AG09319 (cell line): ENCODE measurements at regions not wholly inside any gene's neighbourhood (a gene's known extent, or its start where the extent isn't known, plus 50 kb on each side); places are given as distances from the start of the nearest gene placed in this dataset.
A peak's percentile ranks its signal among the peaks of the same experiment; 100 is the strongest.

ENCODE experiments used
- DNase-seq: peaks from one replicate; pipeline ENCODE4 v3.0.0-alpha.2; 2010; ENCODE audit warnings: low read depth; ENCODE audit errors: extremely low read depth
- CTCF ChIP-seq: IDR thresholded peaks from 2 replicates; pipeline ENCODE4 v1.5.1; 2011; ENCODE audit warnings: low read depth, mild to moderate bottlenecking, inconsistent platforms, low read length, moderate library complexity

DNA sequence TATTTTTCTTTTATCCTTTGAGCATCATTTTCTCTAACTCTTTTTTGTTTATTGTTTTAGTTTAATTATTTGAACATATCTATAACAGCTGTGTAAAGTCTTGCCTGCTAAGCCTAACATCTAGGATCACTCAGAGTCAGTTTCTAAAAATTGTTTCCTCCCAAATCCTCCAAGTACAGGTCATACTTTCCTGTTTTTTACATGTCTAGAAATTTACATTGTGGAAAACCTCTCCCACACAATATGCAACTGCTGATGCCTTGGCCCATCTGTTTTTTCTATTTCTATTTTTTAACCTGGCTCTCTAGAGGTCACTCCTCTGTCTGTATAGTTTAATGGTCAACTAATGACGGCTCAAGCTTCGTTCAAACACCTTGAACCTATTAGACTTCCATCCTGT lies 261.0 kb downstream of the HRH4 start:
- DNase-seq, result no peak
- TF ChIP-seq CTCF, result no peak

DNA sequence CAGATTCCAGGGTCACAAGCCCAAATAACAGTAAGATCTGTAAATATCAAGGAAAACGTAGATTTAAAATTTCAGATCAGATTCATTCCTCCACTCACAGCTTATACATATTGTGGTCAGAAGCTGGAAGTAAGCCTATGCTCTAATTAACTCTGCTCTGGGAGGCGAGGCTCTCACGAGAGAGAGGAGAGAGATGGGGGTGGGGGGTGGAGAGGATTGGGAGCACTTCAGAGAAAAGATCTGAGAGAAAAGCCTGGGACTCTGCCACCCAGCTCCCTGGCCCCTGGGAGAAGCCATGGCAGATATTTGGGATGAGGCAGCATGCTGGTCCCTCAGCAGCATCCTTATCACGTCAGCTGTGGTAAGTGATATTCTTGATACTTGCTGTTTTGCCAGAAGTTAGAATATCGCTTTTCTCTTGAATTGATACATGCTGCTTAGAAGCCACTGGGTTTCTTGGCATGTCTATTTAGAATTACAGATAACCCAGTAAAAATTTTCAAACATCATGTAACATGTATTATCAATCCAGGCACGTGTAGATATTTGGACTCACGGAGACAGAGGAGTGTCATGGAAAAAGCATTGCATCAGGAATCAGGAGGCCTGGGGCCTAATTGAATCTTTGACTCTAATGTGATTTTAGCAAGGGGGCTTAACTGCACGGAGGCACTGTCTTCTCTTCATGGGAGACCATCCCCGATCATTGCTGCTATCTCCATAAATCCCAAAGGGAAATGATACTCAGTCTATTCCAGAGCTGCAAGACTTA lies 265.4 kb downstream of the HRH4 start:
- TF ChIP-seq CTCF, result no peak

GRCh38 chr18:24726727-24727492 lies 266.5 kb downstream of the HRH4 start:
- DNase-seq, result peak; percentile 76
- TF ChIP-seq CTCF, result peak; percentile 79

More for the DNA sequence above, 265.4 kb downstream of the HRH4 start:
- no peak for DNase-seq

- TF ChIP-seq CTCF, result no peak
- DNase-seq, result no peak
Observed at GRCh38 chr18:24727685-24728084, 267.2 kb downstream of the HRH4 start.

DNA sequence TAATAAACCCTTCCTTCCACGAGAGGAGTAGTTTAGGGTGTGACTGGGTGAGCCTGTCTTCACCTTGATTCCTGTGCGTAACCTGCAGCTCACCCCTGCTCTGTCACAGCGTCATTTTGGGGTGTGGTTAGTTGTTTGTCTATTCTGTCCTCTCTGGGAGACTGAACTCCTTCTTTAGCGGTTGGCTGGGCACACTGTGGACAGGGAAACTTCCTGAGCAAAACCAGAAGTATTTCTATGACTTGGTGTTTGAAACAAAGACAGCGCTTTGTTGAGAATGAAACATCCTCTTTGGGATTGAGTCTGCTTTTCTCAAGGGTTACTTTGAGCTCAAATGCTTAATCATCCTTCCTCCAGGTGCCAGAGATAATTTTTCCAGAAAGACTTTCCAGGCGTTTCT lies 270.7 kb downstream of the HRH4 start:
- TF ChIP-seq CTCF, result no peak
- no peak for DNase-seq

DNA sequence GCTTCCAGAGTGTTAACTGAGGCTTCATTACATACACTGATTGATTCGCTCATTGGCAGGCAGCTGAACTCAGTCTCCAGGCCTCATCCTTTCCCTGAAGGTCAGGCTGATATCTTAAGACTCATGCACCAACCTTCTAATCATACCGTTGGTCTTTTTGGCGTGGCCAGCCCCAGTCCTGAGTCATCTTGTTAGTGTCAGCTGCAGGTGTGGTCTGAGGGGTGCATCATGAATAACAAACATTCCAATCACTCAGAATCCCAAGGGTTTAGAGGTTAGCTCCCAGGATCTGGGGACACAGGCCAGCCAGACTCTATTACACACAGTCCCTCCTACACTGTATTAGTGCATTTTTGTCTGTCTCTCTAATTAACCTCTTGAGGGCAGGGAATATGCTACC lies 271.5 kb downstream of the HRH4 start:
- no peak for DNase-seq
- TF ChIP-seq CTCF, result no peak

DNA sequence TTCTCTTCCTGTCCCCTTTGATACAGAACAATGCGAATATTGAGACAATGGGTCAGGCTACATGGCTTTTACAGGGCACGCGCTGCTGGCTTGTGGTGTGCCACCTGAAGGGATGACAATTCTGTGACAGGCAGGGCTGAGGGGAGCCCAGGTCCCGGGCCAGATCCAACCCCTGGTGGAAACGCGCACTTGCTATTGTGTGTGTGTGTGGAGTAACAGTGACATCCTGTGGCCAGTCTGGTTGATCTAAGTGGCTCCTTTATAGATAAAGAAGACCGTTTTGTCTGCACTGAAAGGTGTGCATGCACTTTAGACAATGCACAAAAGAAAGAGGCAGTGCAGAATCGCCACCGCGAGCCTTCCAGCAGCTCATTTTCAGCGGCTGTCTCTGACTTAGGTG lies 273.6 kb downstream of the HRH4 start:
- no peak for DNase-seq
- TF ChIP-seq CTCF, result peak; percentile 22
